Activated T-cell treated with anti-CD3 and anti-CD28 coated beads, Interleukin-2, amount 50 U/mL, for 72 hours (primary cell): ENCODE measurements at regions not wholly inside any gene's neighbourhood (a gene's known extent, or its start where the extent isn't known, plus 50 kb on each side); places are given as distances from the start of the nearest gene placed in this dataset.
A peak's percentile ranks its signal among the peaks of the same experiment; 100 is the strongest.

ENCODE experiments used
- ATAC-seq, 2 donors: fragments of 150-1000 bp; cut with Tn5 transposase; replicated peaks in 1 of 2; 2 replicates each; pipeline ENCODE4 v1.10.0; 2021; ENCODE audit warnings: moderate library complexity in 2 of 2, mild to moderate bottlenecking in 1 of 2
- DNase-seq, 2 donors: peaks; one replicate each; pipeline ENCODE4 v3.0.0; 2021 to 2022; ENCODE audit warnings: mixed read lengths in 1 of 2
- H3K27ac Mint-ChIP-seq: one replicate; pipeline ENCODE4 v1.8.0; 2022; ENCODE audit warnings: mild to moderate bottlenecking, moderate library complexity, mixed read lengths
- H3K27me3 Mint-ChIP-seq: one replicate; pipeline ENCODE4 v1.8.0; 2022; ENCODE audit warnings: low read depth, mixed read lengths
- H3K36me3 Mint-ChIP-seq, 2 donors: one replicate each; pipeline ENCODE4 v1.8.0; 2022; ENCODE audit warnings: mixed read lengths in 2 of 2, mild to moderate bottlenecking in 1 of 2; ENCODE audit not compliant: insufficient read depth in 2 of 2
- H3K4me1 Mint-ChIP-seq: one replicate; pipeline ENCODE4 v1.8.0; 2022; ENCODE audit warnings: low read depth, mixed read lengths
- H3K4me3 Mint-ChIP-seq, 2 donors: one replicate each; pipeline ENCODE4 v1.8.0; 2022; ENCODE audit warnings: mild to moderate bottlenecking in 2 of 2, mixed read lengths in 2 of 2, moderate library complexity in 2 of 2
- H3K9me3 Mint-ChIP-seq, 2 donors: one replicate each; pipeline ENCODE4 v1.8.0; 2022; ENCODE audit warnings: mixed read lengths in 2 of 2

DNA sequence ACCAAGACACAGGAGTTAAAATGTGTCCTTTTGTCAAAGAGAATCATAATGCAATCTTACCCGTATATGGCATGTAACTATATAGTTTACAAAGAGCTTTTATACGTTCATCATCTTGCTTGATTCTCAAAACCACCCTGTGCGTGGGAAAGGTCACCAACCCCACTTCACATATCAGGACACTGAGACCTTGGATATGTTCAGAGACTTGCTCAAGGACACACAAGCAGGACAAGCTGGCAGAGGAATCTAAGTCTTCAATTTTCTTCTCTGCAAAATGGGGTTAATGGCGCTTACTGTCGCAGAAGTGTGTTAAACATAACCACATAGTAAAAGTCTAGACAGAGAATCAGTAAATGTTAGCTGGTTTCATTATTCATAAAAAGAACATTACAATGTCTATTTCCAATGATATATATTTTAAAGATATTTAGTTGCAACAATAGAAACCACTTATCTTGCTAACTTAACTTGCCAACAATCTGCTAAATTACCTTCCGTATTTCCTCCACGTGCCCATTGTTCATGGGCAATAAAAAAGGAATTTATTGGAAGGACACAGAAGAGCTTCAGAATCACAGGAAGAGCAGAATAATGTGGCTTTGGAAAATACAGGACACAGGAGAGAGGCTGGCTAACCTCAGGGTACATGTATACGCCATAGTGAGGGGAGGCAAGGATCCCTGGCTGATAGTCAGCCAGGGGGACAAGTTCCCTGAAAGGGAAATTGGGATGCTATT is 64.6 kb upstream of the TAPT1 start:
- Mint-ChIP-seq H3K27me3 (peaks cover 4% of the 10 kb centered on the region), H3K36me3 (no peaks in the 10 kb centered on the region), H3K4me3 (no peak overlapping the region), H3K27ac (no peak overlapping the region), H3K9me3 (no peaks in the 10 kb centered on the region), H3K4me1 (no peaks in the 10 kb centered on the region)
- DNase-seq (no peak), ATAC-seq (no peak)

DNA sequence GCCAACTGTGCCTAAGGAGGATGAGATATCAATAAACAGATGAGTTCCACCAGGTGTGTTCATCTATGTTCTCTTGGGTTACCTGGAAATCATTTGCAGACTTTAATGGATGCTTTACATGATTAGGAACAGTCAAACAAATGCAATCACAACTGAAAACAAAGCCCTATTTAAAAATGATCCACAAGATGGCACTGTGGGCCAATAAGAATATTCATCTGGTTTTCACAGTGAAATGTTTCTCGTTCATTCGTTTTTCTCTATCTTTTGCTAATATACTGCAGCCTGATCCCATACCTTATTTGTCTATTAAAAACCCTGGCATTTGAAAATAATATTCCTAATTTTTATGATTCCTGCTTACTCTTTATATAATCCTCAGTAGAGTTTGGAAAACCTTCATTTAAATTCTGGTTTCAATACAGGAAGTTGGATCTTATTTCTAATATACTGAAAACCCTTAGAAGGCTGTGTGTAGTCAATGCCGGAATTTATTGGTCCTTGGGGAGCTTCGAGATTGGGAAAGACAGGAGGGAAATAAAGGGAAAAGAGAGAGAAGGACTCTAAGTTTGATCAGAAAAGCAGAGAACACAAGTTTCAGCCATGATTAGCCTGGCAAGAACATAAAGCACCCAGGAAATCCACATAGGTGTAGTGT is 63.8 kb upstream of the TAPT1 start:
- Mint-ChIP-seq H3K4me1 (no peaks in the 10 kb centered on the region), H3K4me3 (peak overlapping the region in 1 of 2 donors; percentile 10), H3K9me3 (no peaks in the 10 kb centered on the region), H3K27me3 (peaks cover 4% of the 10 kb centered on the region), H3K36me3 (peaks cover 1% of the 10 kb centered on the region in 2 donors), H3K27ac (no peak overlapping the region)
- DNase-seq (peak in 1 of 2 donors; percentile 6), ATAC-seq (no peak)

DNA sequence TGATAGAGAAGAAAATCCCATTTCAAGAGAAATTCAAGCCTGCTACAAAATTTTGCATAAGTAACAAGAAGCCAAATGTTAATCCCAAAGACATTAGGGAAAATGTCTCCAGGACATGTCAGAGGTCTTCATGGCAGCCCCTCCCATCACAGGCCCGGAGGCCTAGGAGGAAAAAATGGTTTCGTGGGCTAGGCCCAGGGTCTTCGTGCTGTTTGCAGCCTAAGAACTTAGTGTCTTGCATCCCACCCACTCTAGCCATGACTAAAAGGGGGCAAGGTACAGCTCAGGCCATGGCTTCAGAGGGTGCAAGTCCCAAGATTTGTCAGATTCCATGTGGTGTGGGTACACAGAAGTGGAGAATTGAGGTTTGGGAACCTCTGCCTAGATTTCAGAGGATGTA is 57.8 kb upstream of the TAPT1 start:
- H3K4me1 Mint-ChIP-seq: no peaks in the 10 kb centered on the region
- no peak for DNase-seq
- H3K36me3 Mint-ChIP-seq: peaks cover 4 to 9% of the 10 kb centered on the region in 2 donors
- H3K27me3 Mint-ChIP-seq: peaks cover 4% of the 10 kb centered on the region
- H3K4me3 Mint-ChIP-seq: no peak overlapping the region
- H3K9me3 Mint-ChIP-seq: peaks cover 0 to 9% of the 10 kb centered on the region in 2 donors
- ATAC-seq: no peak
- no peak overlapping the region for H3K27ac Mint-ChIP-seq

DNA sequence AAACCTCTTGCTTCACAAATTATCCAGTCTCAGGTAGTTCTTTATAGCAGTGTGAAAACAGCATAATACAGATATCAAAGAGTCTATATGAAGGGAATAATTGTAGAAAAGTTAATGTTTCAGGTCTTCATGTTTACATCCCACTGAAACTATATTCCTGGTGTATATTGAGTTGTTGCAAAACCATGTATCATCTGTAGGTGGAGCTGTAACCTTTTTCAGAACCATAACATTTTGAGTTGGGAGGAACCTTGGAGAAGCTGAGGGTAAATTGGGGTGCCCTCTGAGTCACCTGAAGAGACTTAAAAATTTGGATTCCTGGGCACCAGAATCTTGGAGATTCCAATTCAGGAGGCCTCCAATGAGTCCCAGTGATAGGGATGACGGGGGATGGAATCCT is 51.9 kb upstream of the TAPT1 start:
- H3K9me3 Mint-ChIP-seq: peaks cover 7 to 8% of the 10 kb centered on the region in 2 donors
- ATAC-seq (no peak), DNase-seq (no peak)
- no peaks in the 10 kb centered on the region for H3K27me3 Mint-ChIP-seq
- H3K4me1 Mint-ChIP-seq: no peaks in the 10 kb centered on the region
- H3K27ac Mint-ChIP-seq: no peak overlapping the region
- peaks cover 5 to 9% of the 10 kb centered on the region in 2 donors for H3K36me3 Mint-ChIP-seq
- no peak overlapping the region for H3K4me3 Mint-ChIP-seq
